T-cell (primary cell): ENCODE measurements at regions not wholly inside any gene's neighbourhood (a gene's known extent, or its start where the extent isn't known, plus 50 kb on each side); places are given as distances from the start of the nearest gene placed in this dataset.

Source experiments
- ATAC-seq, 4 experiments: fragments of 200-7000 bp in 3 of 4; fragments of 150-1000 bp in 1 of 4; cut with Tn5 transposase; replicated peaks in 1 of 4; 1 replicate in 3 of 4; 2 replicates in 1 of 4; pipeline ENCODE4 v1.10.0; 2021; ENCODE audit warnings: moderate library complexity in 3 of 4, mild to moderate bottlenecking in 2 of 4, moderate number of reproducible peaks in 1 of 4
- CTCF ChIA-PET, 2 donors: fragments of 300-600 bp; sonication (Branson Sonifier 250); formaldehyde crosslinking; loops; one replicate each; lab custom pipeline; 2022; ENCODE audit warnings: antibody characterized with exemption in 2 of 2; lab: Charles Lee
- POLR2A ChIA-PET, 2 donors: fragments of 300-600 bp; sonication (Branson Sonifier 250); formaldehyde crosslinking; loops; one replicate each; lab custom pipeline; 2022; ENCODE audit warnings: antibody characterized with exemption in 2 of 2; lab: Charles Lee
- DNase-seq, 35 experiments: peaks; one replicate each; pipeline versions ENCODE4 v3.0.0 to v3.0.0-alpha.2; 2013 to 2023
- H3K27ac ChIP-seq: one replicate; pipeline ENCODE4 v1.5.1; 2013; ENCODE audit warnings: low read length
- H3K27me3 ChIP-seq, 2 experiments: replicated peaks in 1 of 2; 1 replicate in 1 of 2; 2 replicates in 1 of 2; pipeline versions ENCODE4 v1.6.1 to v1.7.0; 2013; ENCODE audit warnings: low read length in 1 of 2, mixed read lengths in 1 of 2; ENCODE audit not compliant: control insufficient read depth in 2 of 2, insufficient read depth in 2 of 2; ENCODE audit errors: extremely low read depth in 1 of 2
- H3K36me3 ChIP-seq, 2 donors: 1 replicate in 1 of 2; 2 replicates in 1 of 2; pipeline versions ENCODE4 v1.6.1 to v1.7.0; 2013; ENCODE audit warnings: low read length in 1 of 2; ENCODE audit not compliant: control insufficient read depth in 2 of 2, insufficient read depth in 1 of 2; ENCODE audit errors: extremely low read depth in 1 of 2
- H3K4me1 ChIP-seq, 2 experiments: 1 replicate in 1 of 2; 2 replicates in 1 of 2; pipeline versions ENCODE4 v1.6.1 to v1.7.0; 2013; ENCODE audit warnings: low read length in 2 of 2, mixed read lengths in 1 of 2; ENCODE audit not compliant: insufficient read depth in 2 of 2, control insufficient read depth in 1 of 2; ENCODE audit errors: extremely low read depth in 1 of 2
- H3K4me3 ChIP-seq, 2 donors: 1 replicate in 1 of 2; 2 replicates in 1 of 2; pipeline versions ENCODE4 v1.5.1 to v1.7.0; 2013; ENCODE audit warnings: mild to moderate bottlenecking in 2 of 2, low read length in 1 of 2, moderate library complexity in 1 of 2; ENCODE audit not compliant: control insufficient read depth in 1 of 2; ENCODE audit errors: extremely low read depth in 1 of 2
- H3K9me3 ChIP-seq: 2 replicates; pipeline ENCODE4 v1.7.0; 2013
- H3K27ac Mint-ChIP-seq, 2 donors: one replicate each; pipeline ENCODE4 v1.8.0; 2020 to 2021; ENCODE audit warnings: mild to moderate bottlenecking in 2 of 2, mixed read lengths in 2 of 2
- H3K27me3 Mint-ChIP-seq, 2 donors: one replicate each; pipeline ENCODE4 v1.8.0; 2021 to 2022; ENCODE audit warnings: mixed read lengths in 2 of 2
- H3K36me3 Mint-ChIP-seq: one replicate; pipeline ENCODE4 v1.8.0; 2021; ENCODE audit warnings: mixed read lengths
- H3K4me1 Mint-ChIP-seq, 3 donors: one replicate each; pipeline ENCODE4 v1.8.0; 2020 to 2022; ENCODE audit warnings: mixed read lengths in 3 of 3, mild to moderate bottlenecking in 1 of 3
- H3K4me3 Mint-ChIP-seq, 3 donors: one replicate each; pipeline ENCODE4 v1.8.0; 2020 to 2022; ENCODE audit warnings: mild to moderate bottlenecking in 3 of 3, mixed read lengths in 3 of 3, moderate library complexity in 3 of 3
- H3K9me3 Mint-ChIP-seq, 3 donors: one replicate each; pipeline ENCODE4 v1.8.0; 2020 to 2022; ENCODE audit warnings: mixed read lengths in 3 of 3
- WGBS: methylation state at CpG from one replicate; pipeline ENCODE4 v1.1.5; 2013; ENCODE audit warnings: missing lambda C conversion rate; ENCODE audit not compliant: insufficient coverage; 5-methylcytosine and 5-hydroxymethylcytosine counted together

DNA sequence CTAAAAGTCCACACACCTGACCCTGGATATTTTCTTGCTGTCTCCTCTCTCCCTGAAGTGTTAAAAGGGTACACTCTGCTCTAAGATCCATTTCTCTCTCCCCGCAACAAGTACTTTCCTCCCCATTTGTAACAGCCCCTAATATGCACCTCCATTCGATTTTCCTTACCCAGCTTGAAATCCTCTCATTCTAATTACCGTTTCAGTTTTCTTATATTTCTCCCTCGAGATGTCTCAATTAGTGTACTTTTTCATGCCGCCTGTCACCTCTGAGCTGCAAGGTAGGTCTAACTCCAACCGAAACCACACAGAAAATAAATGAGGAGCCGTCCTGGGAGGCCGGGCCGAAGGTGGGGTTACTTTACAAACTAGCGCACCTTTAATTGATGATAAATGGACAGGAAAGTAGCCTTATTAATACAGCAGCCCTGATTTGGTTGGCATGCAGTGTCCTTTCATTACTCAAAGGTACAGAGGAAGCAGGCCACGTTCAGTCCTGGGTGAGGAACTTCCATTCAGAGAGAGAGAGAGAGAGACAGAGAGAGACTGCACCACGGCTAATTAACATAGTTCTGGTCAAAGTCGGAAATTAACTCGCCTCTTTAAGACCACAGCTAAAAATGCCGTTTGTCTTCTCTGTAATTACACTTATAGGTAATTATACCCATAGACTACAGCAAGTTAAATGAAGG, 319.9 kb downstream of the ARRDC4 start:
- H3K27ac ChIP-seq = no peak overlapping the region
- H3K4me1 Mint-ChIP-seq = no peaks in the 10 kb centered on the region
- 79% methylated on average over 6 of the region's 15 CpGs for WGBS
- no peak for ATAC-seq
- ChIA-PET POLR2A (no interaction called here), CTCF (no interaction called here)
- H3K4me1 ChIP-seq = no peaks in the 10 kb centered on the region
- H3K27ac Mint-ChIP-seq = no peak overlapping the region
- DNase-seq = no peak
- H3K27me3 Mint-ChIP-seq = peaks cover 7 to 15% of the 10 kb centered on the region in 2 donors
- H3K4me3 Mint-ChIP-seq = no peak overlapping the region
- H3K4me3 ChIP-seq = no peak overlapping the region
- no peaks in the 10 kb centered on the region for H3K9me3 Mint-ChIP-seq
- peaks cover 0 to 9% of the 10 kb centered on the region in 2 experiments for H3K27me3 ChIP-seq
- no peaks in the 10 kb centered on the region for H3K9me3 ChIP-seq
- H3K36me3 ChIP-seq = no peaks in the 10 kb centered on the region
- no peaks in the 10 kb centered on the region for H3K36me3 Mint-ChIP-seq

DNA sequence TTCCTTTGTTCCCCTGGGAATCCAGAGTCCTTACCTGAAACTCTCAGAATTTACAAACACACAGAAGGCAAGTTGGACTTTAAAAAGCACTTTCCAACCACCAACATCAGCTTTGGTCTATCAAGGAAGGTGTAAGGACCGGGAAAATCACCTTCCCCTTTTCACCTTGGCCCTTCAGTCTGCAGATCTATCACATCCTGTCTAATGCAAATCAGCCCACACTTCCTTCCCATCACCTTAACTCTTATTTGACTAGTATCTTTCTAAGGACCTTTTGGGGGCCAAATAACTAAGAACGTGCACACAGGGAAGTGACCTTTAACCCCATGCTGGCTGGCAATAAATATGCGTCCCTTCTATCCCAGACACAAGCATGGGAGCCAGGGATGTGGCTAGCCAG, 320.6 kb downstream of the ARRDC4 start:
- H3K4me3 ChIP-seq = no peak overlapping the region
- no peaks in the 10 kb centered on the region for H3K9me3 Mint-ChIP-seq
- no peaks in the 10 kb centered on the region for H3K9me3 ChIP-seq
- no peaks in the 10 kb centered on the region for H3K4me1 ChIP-seq
- H3K36me3 ChIP-seq = no peaks in the 10 kb centered on the region
- no peak overlapping the region for H3K4me3 Mint-ChIP-seq
- H3K27ac ChIP-seq = no peak overlapping the region
- WGBS = 39% methylated on average over 3 of the region's 3 CpGs
- ChIA-PET CTCF (no interaction called here), POLR2A (no interaction called here)
- ATAC-seq (no peak), DNase-seq (no peak)
- no peaks in the 10 kb centered on the region for H3K4me1 Mint-ChIP-seq
- no peak overlapping the region for H3K27ac Mint-ChIP-seq
- no peaks in the 10 kb centered on the region for H3K36me3 Mint-ChIP-seq
- peaks cover 7 to 15% of the 10 kb centered on the region in 2 donors for H3K27me3 Mint-ChIP-seq
- peaks cover 0 to 5% of the 10 kb centered on the region in 2 experiments for H3K27me3 ChIP-seq

GRCh38 chr15:98282656-98283332, 322.3 kb downstream of the ARRDC4 start:
- H3K4me1 ChIP-seq = no peaks in the 10 kb centered on the region
- CTCF ChIA-PET = interaction anchor here in 1 of 2 donors (0.7 kb wide), 1 partner anchor 1914 kb away, joined by 3 read pairs; no protein-coding TSS in a partner anchor
- H3K9me3 Mint-ChIP-seq = no peaks in the 10 kb centered on the region
- H3K36me3 ChIP-seq = no peaks in the 10 kb centered on the region
- H3K4me1 Mint-ChIP-seq = no peaks in the 10 kb centered on the region
- DNase-seq (no peak), ATAC-seq (no peak)
- no peak overlapping the region for H3K27ac ChIP-seq
- H3K27me3 Mint-ChIP-seq = peaks cover 5 to 21% of the 10 kb centered on the region in 2 donors
- no CpG with 5 or more reads among the region's 5 CpGs for WGBS
- H3K4me3 ChIP-seq = no peak overlapping the region
- no peak overlapping the region for H3K4me3 Mint-ChIP-seq
- no peaks in the 10 kb centered on the region for H3K9me3 ChIP-seq
- no peaks in the 10 kb centered on the region for H3K36me3 Mint-ChIP-seq
- H3K27ac Mint-ChIP-seq = no peak overlapping the region
- H3K27me3 ChIP-seq = peaks cover 0 to 2% of the 10 kb centered on the region in 2 experiments
- POLR2A ChIA-PET = no interaction called here

DNA sequence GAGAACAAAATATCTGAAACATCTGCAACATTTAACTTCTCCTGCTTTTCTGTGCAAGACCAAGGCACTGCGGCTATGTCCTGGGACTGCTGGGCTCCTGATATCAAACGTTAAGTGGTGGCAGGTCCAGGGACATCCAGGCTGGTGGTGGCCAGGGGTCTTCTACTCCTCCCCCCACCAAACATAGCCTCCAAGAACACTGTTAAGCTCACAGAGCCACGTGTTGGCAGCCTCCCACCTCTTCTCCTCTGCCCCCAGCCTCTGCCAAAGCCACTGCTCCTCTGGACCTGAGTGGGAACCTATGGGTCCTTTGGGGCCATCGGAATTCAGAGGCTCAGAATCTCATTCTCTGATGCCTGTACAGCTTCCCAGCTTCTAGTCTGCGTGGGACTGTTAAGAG, 325.7 kb downstream of the ARRDC4 start:
- Mint-ChIP-seq H3K9me3 (no peaks in the 10 kb centered on the region), H3K4me1 (no peaks in the 10 kb centered on the region), H3K4me3 (no peak overlapping the region), H3K27me3 (peaks cover 16 to 29% of the 10 kb centered on the region in 2 donors), H3K27ac (no peak overlapping the region), H3K36me3 (no peaks in the 10 kb centered on the region)
- no peak for DNase-seq
- Histone ChIP-seq H3K27me3 (peaks cover 3 to 12% of the 10 kb centered on the region in 2 experiments), H3K36me3 (no peaks in the 10 kb centered on the region), H3K27ac (no peak overlapping the region), H3K4me3 (no peak overlapping the region), H3K9me3 (no peaks in the 10 kb centered on the region), H3K4me1 (no peaks in the 10 kb centered on the region)
- WGBS = 57% methylated on average over 4 of the region's 5 CpGs
- no peak for ATAC-seq
- ChIA-PET POLR2A (no interaction called here), CTCF (interaction anchor here in 1 of 2 donors (1.6 kb wide), 1 partner anchor 17 kb away, joined by 4 read pairs; no protein-coding TSS in a partner anchor)

DNA sequence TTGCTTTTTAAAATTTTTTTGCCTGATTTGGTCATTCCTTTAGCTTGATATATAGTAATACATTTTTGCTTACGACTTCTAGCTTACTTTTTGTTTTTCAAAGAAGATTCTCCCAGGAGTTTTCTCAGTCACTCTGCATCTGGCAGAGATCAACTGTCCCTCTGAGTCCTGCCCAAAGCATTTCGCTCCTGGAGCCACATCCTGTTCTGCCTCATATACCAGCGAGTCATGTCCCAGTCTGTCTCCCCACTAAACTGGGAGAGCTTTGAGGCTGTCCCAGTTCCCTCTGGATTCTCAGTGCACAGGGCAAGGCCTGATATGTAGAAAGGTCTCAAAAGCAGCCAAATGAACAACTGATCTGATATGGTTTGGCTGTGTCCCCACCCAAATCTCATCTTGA, 326.3 kb downstream of the ARRDC4 start:
- H3K36me3 Mint-ChIP-seq = no peaks in the 10 kb centered on the region
- 65% methylated on average over 2 of the region's 3 CpGs for WGBS
- Histone ChIP-seq H3K36me3 (no peaks in the 10 kb centered on the region), H3K4me1 (no peaks in the 10 kb centered on the region), H3K9me3 (no peaks in the 10 kb centered on the region), H3K4me3 (no peak overlapping the region), H3K27ac (no peak overlapping the region), H3K27me3 (peaks cover 3 to 10% of the 10 kb centered on the region in 2 experiments)
- no peak overlapping the region for H3K4me3 Mint-ChIP-seq
- H3K9me3 Mint-ChIP-seq = no peaks in the 10 kb centered on the region
- H3K4me1 Mint-ChIP-seq = no peaks in the 10 kb centered on the region
- POLR2A ChIA-PET = no interaction called here
- H3K27ac Mint-ChIP-seq = no peak overlapping the region
- no peak for DNase-seq
- ATAC-seq = no peak
- CTCF ChIA-PET = interaction anchor here in 1 of 2 donors (1.6 kb wide), 1 partner anchor 18 kb away, joined by 4 read pairs; no protein-coding TSS in a partner anchor
- peaks cover 17 to 29% of the 10 kb centered on the region in 2 donors for H3K27me3 Mint-ChIP-seq

DNA sequence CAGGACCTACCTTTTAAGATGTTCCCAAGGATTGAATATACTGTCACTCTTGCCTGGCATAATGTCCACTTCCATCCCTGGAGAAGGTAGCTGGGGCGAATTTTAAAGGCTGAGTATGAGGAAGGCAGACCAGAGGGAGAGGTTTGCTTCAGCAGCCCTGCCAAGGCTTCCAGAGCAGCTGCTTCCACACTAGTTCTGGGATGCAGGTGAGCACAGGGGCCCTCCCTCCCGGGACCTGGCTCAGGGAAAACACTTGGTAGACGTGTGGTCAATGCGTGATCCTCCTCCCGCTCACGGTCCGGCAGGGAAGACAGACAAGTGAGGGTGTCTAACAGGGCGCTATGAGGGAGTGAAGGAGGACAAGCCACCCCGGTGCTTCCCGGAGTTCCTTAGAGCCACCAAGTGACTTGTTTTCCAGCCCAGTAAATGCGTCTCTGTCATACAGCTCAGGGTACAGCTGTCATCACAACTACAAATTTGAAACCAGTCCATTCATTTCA, 327.6 kb downstream of the ARRDC4 start:
- WGBS = 87% methylated on average over 10 of the region's 11 CpGs
- no peak overlapping the region for H3K4me3 Mint-ChIP-seq
- H3K36me3 ChIP-seq = no peaks in the 10 kb centered on the region
- CTCF ChIA-PET = interaction anchor here in 1 of 2 donors (1.6 kb wide), 1 partner anchor 19 kb away, joined by 4 read pairs; no protein-coding TSS in a partner anchor
- POLR2A ChIA-PET = no interaction called here
- H3K27me3 ChIP-seq = peaks cover 3 to 19% of the 10 kb centered on the region in 2 experiments
- peaks cover 14 to 23% of the 10 kb centered on the region in 2 donors for H3K27me3 Mint-ChIP-seq
- H3K4me1 Mint-ChIP-seq = peaks cover 0 to 7% (median 1%) of the 10 kb centered on the region in 3 donors
- no peak overlapping the region for H3K27ac ChIP-seq
- ATAC-seq (no peak), DNase-seq (no peak)
- H3K9me3 Mint-ChIP-seq = no peaks in the 10 kb centered on the region
- no peaks in the 10 kb centered on the region for H3K9me3 ChIP-seq
- no peak overlapping the region for H3K4me3 ChIP-seq
- H3K27ac Mint-ChIP-seq = no peak overlapping the region
- H3K4me1 ChIP-seq = peaks cover 0 to 3% of the 10 kb centered on the region in 2 experiments
- H3K36me3 Mint-ChIP-seq = no peaks in the 10 kb centered on the region
